ENCODE measurements at regions not wholly inside any gene's neighbourhood (a gene's known extent, or its start where the extent isn't known, plus 50 kb on each side); places are given as distances from the start of the nearest gene placed in this dataset.

DNA sequence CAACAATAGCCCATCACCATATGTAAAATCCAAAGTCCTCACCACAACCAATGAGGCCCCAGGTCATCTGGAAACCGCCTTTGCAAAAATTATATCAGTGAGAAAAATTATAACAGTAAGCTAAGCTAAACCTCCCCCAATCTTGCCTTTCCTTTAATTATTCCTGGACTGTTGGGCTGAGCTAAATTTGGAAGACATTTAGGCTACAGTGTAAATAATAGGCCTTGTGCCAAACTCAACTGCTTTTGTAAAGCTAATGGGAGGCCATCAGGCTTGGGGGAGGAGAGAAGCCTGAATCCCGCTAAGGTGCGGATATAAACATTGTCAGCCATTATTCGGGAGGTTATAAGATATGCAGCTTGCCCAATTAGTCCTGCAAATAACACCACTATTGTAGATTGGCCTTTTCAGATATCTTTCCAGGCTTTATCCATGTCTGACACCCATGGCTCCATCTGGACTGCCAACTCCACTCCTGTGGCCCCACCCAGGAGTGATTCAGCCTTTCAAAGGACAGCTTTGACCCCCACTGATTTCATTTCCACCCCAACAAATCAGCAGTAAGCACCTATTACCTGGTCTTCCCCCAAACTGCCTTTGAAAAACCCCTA is 53.0 kb upstream of the CA12 start:
- Histone ChIP-seq H3K4me3 (ENCODE audit: low read length in 2 of 2) (no peak overlapping the region), H3K27ac (ENCODE audit: low read depth in 1 of 2, low read length in 1 of 2) (no peak overlapping the region), H3K4me1 (ENCODE audit: control insufficient read depth in 2 of 2, insufficient read depth in 2 of 2, low read length in 2 of 2) (peaks cover 20 to 40% of the 10 kb centered on the region in 2 donors), H3K9me3 (ENCODE audit: control insufficient read depth in 2 of 2, insufficient read depth in 1 of 2, low read length in 1 of 2) (no peaks in the 10 kb centered on the region), H3K27me3 (ENCODE audit: control insufficient read depth in 2 of 2, insufficient read depth in 1 of 2, low read length in 1 of 2) (no peaks in the 10 kb centered on the region), H3K36me3 (ENCODE audit: control insufficient read depth in 2 of 2, insufficient read depth in 2 of 2, low read length in 1 of 2) (no peaks in the 10 kb centered on the region)
- no peak for DNase-seq (ENCODE audit: low read depth in 6 of 9, low spot score in 9 of 9)
- WGBS, result 97% methylated on average over 4 of the region's 4 CpGs

DNA sequence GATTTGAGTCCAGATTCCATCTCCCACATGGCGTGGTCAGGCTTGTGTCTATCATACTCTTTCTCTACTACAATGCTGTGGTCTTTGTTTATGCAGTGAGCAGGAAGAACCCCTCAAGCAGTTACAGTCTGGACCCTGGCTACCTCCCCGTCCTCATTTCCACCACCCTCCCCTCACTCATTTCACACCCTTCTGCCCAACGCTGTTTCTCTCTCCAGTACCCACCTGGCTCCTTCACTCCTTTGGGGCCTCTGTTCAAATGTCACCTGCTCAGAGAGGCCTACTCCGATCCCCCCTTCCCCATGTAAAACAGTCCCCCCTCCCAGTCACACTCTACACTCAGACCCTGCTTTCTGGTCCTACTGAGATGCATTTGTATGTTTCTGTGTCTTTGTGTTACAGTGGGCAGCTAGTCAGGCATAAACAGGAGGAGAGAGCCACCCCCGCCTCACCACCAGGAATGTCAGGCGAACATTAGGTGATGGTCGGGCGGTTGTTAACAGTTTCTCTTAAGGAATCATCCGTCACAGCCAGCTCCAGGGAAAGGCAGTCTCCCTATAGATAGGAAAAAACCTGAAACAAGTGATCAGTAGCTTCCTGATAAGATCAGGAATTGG is 53.7 kb upstream of the CA12 start:
- peak overlapping the region in 1 of 2 donors; percentile 15 for H3K27ac ChIP-seq (ENCODE audit: low read depth in 1 of 2, low read length in 1 of 2)
- no peak overlapping the region for H3K4me3 ChIP-seq (ENCODE audit: low read length in 2 of 2)
- no peaks in the 10 kb centered on the region for H3K27me3 ChIP-seq (ENCODE audit: control insufficient read depth in 2 of 2, insufficient read depth in 1 of 2, low read length in 1 of 2)
- H3K9me3 ChIP-seq (ENCODE audit: control insufficient read depth in 2 of 2, insufficient read depth in 1 of 2, low read length in 1 of 2), result no peaks in the 10 kb centered on the region
- no peaks in the 10 kb centered on the region for H3K36me3 ChIP-seq (ENCODE audit: control insufficient read depth in 2 of 2, insufficient read depth in 2 of 2, low read length in 1 of 2)
- DNase-seq (ENCODE audit: low read depth in 6 of 9, low spot score in 9 of 9), result no peak
- peaks cover 26 to 46% of the 10 kb centered on the region in 2 donors for H3K4me1 ChIP-seq (ENCODE audit: control insufficient read depth in 2 of 2, insufficient read depth in 2 of 2, low read length in 2 of 2)
- WGBS, result 97% methylated on average over 9 of the region's 9 CpGs

DNA sequence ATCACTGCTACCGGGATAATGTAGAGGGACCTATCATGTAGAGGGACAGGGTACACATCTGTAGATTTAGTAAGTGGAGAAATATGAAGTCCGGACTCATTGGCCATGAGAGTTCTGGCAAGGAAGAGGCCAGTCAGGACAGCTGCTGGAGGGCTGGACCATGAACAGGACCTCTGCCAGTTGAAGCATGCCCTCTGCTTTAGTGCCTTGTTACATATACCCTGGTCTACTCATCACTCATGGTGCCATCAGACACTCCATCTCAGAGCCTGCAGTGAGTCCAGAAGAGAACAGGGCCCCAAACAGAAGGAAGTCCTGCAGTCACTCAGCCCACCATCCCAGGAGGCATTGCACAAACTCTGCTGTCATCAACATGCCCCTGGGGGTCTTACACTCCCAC is 54.7 kb upstream of the CA12 start:
- Histone ChIP-seq H3K4me1 (ENCODE audit: control insufficient read depth in 2 of 2, insufficient read depth in 2 of 2, low read length in 2 of 2) (peaks cover 32 to 55% of the 10 kb centered on the region in 2 donors), H3K27me3 (ENCODE audit: control insufficient read depth in 2 of 2, insufficient read depth in 1 of 2, low read length in 1 of 2) (no peaks in the 10 kb centered on the region), H3K4me3 (ENCODE audit: low read length in 2 of 2) (no peak overlapping the region), H3K27ac (ENCODE audit: low read depth in 1 of 2, low read length in 1 of 2) (peak overlapping the region; percentile 84 to 93), H3K9me3 (ENCODE audit: control insufficient read depth in 2 of 2, insufficient read depth in 1 of 2, low read length in 1 of 2) (no peaks in the 10 kb centered on the region), H3K36me3 (ENCODE audit: control insufficient read depth in 2 of 2, insufficient read depth in 2 of 2, low read length in 1 of 2) (no peaks in the 10 kb centered on the region)
- 97% methylated on average over 2 of the region's 2 CpGs for WGBS
- DNase-seq (ENCODE audit: low read depth in 6 of 9, low spot score in 9 of 9), result no peak

DNA sequence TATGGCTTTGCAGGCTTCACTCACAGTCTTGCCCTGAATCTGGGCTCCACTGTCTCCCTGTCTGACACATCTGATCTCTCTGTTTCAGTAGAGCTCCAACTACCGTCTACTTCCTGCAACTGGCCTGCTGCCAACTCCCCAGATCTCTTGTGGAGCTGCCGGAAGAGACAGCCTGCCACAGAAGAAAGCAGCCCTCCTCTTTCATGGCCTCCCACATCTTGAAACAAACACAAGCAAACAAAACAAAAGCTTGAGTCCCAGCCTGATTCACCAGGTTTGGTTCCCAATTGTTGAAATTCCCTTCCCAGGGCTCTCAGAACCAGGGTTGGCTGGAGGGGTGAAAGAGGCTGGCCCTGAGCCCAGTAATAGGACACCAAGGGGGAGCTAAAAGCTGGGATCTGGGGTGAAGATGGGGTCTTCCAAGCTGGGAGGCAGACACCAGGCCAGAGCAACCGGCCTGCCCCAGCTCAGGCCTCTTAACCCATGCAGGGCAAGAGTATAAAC is 55.3 kb upstream of the CA12 start:
- H3K4me1 ChIP-seq (ENCODE audit: control insufficient read depth in 2 of 2, insufficient read depth in 2 of 2, low read length in 2 of 2), result peaks cover 32 to 61% of the 10 kb centered on the region in 2 donors
- peak; percentile 69 to 96 (median 84) for DNase-seq (ENCODE audit: low read depth in 6 of 9, low spot score in 9 of 9)
- H3K4me3 ChIP-seq (ENCODE audit: low read length in 2 of 2), result no peak overlapping the region
- no peaks in the 10 kb centered on the region for H3K27me3 ChIP-seq (ENCODE audit: control insufficient read depth in 2 of 2, insufficient read depth in 1 of 2, low read length in 1 of 2)
- WGBS, result 23% methylated on average over 3 of the region's 3 CpGs
- H3K36me3 ChIP-seq (ENCODE audit: control insufficient read depth in 2 of 2, insufficient read depth in 2 of 2, low read length in 1 of 2), result no peaks in the 10 kb centered on the region
- H3K9me3 ChIP-seq (ENCODE audit: control insufficient read depth in 2 of 2, insufficient read depth in 1 of 2, low read length in 1 of 2), result no peaks in the 10 kb centered on the region
- H3K27ac ChIP-seq (ENCODE audit: low read depth in 1 of 2, low read length in 1 of 2), result peak overlapping the region; percentile 84 to 93

DNA sequence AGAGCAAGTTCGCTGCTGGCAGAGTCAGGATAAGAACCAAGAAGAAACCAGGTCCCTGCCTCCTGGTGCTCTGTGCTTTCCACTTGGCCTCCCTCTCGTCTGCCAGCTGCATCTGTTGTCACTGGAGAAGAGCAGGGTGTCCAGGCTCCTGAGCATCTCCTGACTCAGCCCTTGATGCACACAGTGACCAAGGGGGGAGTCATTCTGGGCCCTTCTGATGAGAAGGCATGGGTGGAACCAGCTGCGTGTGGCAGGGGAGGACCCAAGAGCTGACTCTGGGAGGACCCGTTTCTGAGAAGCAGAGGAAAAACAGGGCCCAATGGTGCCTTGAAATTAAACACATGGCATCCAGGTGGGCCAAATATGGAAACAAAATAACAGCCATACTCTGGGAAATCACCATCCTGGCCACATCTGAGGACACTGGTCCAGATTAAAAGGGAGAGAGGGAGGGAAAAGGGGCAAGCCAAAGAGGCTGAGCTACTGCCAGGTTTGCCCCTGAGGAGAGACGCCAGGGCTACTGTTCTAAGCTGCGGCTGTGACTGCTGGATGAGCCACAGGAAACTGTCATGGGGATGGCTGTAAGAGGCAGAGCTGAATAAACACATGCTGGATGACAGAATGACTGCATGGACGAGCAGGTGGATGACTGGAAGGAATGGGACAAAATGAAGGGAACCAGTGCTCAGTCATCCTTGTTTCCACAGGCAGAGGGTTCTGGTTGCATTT is 58.1 kb upstream of the CA12 start:
- no peaks in the 10 kb centered on the region for H3K27me3 ChIP-seq (ENCODE audit: control insufficient read depth in 2 of 2, insufficient read depth in 1 of 2, low read length in 1 of 2)
- no peaks in the 10 kb centered on the region for H3K9me3 ChIP-seq (ENCODE audit: control insufficient read depth in 2 of 2, insufficient read depth in 1 of 2, low read length in 1 of 2)
- H3K4me3 ChIP-seq (ENCODE audit: low read length in 2 of 2), result no peak overlapping the region
- 88% methylated on average over 7 of the region's 7 CpGs for WGBS
- H3K27ac ChIP-seq (ENCODE audit: low read depth in 1 of 2, low read length in 1 of 2), result peak overlapping the region in 1 of 2 donors; percentile 48
- peak in 1 of 9 donors; percentile 21 for DNase-seq (ENCODE audit: low read depth in 6 of 9, low spot score in 9 of 9)
- H3K4me1 ChIP-seq (ENCODE audit: control insufficient read depth in 2 of 2, insufficient read depth in 2 of 2, low read length in 2 of 2), result peaks cover 32 to 66% of the 10 kb centered on the region in 2 donors
- H3K36me3 ChIP-seq (ENCODE audit: control insufficient read depth in 2 of 2, insufficient read depth in 2 of 2, low read length in 1 of 2), result no peaks in the 10 kb centered on the region

DNA sequence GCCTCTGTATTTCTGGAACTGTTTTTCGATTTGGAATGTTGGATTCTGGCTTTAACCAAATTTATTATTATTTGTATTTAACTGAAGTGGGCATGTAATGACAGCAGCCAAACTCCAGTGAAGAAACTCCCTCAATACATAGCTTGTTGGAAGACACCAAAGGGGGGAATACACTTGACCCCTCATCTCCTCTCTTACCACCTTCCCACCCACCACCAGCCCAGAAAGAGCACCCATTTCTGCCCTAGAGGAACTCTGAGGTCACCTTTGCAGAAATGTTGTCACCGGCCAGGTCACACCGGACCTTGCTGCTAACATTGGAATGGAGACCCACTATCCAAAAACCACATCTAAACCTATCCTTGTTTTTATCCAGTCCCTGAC is 58.6 kb upstream of the CA12 start:
- no peak for DNase-seq (ENCODE audit: low read depth in 6 of 9, low spot score in 9 of 9)
- peaks cover 32 to 61% of the 10 kb centered on the region in 2 donors for H3K4me1 ChIP-seq (ENCODE audit: control insufficient read depth in 2 of 2, insufficient read depth in 2 of 2, low read length in 2 of 2)
- peak overlapping the region; percentile 48 to 79 for H3K27ac ChIP-seq (ENCODE audit: low read depth in 1 of 2, low read length in 1 of 2)
- no peaks in the 10 kb centered on the region for H3K27me3 ChIP-seq (ENCODE audit: control insufficient read depth in 2 of 2, insufficient read depth in 1 of 2, low read length in 1 of 2)
- no peaks in the 10 kb centered on the region for H3K36me3 ChIP-seq (ENCODE audit: control insufficient read depth in 2 of 2, insufficient read depth in 2 of 2, low read length in 1 of 2)
- no peaks in the 10 kb centered on the region for H3K9me3 ChIP-seq (ENCODE audit: control insufficient read depth in 2 of 2, insufficient read depth in 1 of 2, low read length in 1 of 2)
- 95% methylated on average over 3 of the region's 3 CpGs for WGBS
- no peak overlapping the region for H3K4me3 ChIP-seq (ENCODE audit: low read length in 2 of 2)

DNA sequence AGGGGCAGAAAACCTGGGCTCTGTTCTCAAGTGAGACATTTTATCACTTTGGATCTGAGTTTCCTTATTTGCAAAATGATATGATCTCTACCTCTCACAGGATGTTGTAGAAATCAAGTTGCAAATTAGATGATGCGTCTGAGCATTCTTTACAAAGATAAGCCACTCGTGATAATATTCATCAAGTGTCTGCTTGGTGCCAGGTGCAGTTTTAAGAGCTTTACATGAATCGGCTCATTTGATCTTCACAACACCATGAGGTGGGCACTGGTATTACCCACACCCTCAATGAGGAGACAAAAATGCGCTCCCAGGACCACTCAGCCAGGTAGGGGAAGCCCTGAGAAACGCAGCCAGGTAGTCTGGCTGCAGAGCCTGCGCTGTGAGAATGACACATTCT is 59.1 kb upstream of the CA12 start:
- WGBS, result 43% methylated on average over 6 of the region's 6 CpGs
- Histone ChIP-seq H3K27me3 (ENCODE audit: control insufficient read depth in 2 of 2, insufficient read depth in 1 of 2, low read length in 1 of 2) (no peaks in the 10 kb centered on the region), H3K27ac (ENCODE audit: low read depth in 1 of 2, low read length in 1 of 2) (peak overlapping the region; percentile 48 to 77), H3K36me3 (ENCODE audit: control insufficient read depth in 2 of 2, insufficient read depth in 2 of 2, low read length in 1 of 2) (no peaks in the 10 kb centered on the region), H3K4me1 (ENCODE audit: control insufficient read depth in 2 of 2, insufficient read depth in 2 of 2, low read length in 2 of 2) (peaks cover 31 to 56% of the 10 kb centered on the region in 2 donors), H3K4me3 (ENCODE audit: low read length in 2 of 2) (no peak overlapping the region), H3K9me3 (ENCODE audit: control insufficient read depth in 2 of 2, insufficient read depth in 1 of 2, low read length in 1 of 2) (no peaks in the 10 kb centered on the region)
- peak in 3 of 9 donors; percentile 32 to 62 (median 42) for DNase-seq (ENCODE audit: low read depth in 6 of 9, low spot score in 9 of 9)

DNA sequence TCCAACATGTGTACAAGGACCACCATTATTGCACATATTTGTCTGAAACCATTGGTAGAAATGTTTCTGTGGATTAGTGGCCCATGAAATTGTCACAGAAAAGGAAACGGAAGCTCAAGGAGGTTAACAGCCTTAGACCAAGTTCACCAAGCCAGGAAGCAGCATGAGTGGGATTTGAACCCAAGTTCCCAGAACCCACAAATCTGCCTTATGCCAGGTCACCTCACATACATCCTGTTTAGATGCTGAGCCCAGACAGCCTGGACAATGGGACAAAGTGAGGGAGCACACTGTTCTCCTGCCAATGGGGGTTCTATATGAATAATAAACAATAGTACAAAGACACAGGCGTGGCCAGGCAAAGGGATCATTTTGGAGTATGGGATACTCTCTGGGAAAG is 59.6 kb upstream of the CA12 start:
- peak overlapping the region; percentile 32 to 64 for H3K27ac ChIP-seq (ENCODE audit: low read depth in 1 of 2, low read length in 1 of 2)
- 93% methylated on average over 2 of the region's 2 CpGs for WGBS
- H3K36me3 ChIP-seq (ENCODE audit: control insufficient read depth in 2 of 2, insufficient read depth in 2 of 2, low read length in 1 of 2), result no peaks in the 10 kb centered on the region
- no peak for DNase-seq (ENCODE audit: low read depth in 6 of 9, low spot score in 9 of 9)
- H3K4me3 ChIP-seq (ENCODE audit: low read length in 2 of 2), result no peak overlapping the region
- no peaks in the 10 kb centered on the region for H3K27me3 ChIP-seq (ENCODE audit: control insufficient read depth in 2 of 2, insufficient read depth in 1 of 2, low read length in 1 of 2)
- H3K9me3 ChIP-seq (ENCODE audit: control insufficient read depth in 2 of 2, insufficient read depth in 1 of 2, low read length in 1 of 2), result no peaks in the 10 kb centered on the region
- peaks cover 26 to 51% of the 10 kb centered on the region in 2 donors for H3K4me1 ChIP-seq (ENCODE audit: control insufficient read depth in 2 of 2, insufficient read depth in 2 of 2, low read length in 2 of 2)

DNA sequence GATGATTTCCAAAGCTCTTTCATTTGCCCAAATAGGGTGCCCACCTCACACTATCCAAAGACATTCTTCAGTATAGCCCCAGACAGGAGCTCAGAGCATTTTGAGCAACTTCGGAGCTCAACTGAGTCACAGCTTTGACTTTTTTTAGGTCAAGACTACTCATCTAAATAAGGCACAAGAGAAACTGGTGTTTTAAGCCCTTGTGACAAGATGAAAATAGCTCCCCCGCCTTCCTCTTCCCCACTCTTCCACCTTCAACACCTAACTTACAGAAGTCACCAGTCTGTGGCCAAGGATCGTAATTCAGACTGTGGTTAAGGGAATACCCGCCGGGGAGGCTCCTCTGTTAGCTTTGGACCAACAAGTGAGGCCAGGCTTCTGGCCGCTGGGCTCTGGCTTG is 60.4 kb upstream of the CA12 start:
- DNase-seq (ENCODE audit: low read depth in 6 of 9, low spot score in 9 of 9), result no peak
- no peak overlapping the region for H3K4me3 ChIP-seq (ENCODE audit: low read length in 2 of 2)
- no peaks in the 10 kb centered on the region for H3K36me3 ChIP-seq (ENCODE audit: control insufficient read depth in 2 of 2, insufficient read depth in 2 of 2, low read length in 1 of 2)
- H3K9me3 ChIP-seq (ENCODE audit: control insufficient read depth in 2 of 2, insufficient read depth in 1 of 2, low read length in 1 of 2), result no peaks in the 10 kb centered on the region
- H3K27ac ChIP-seq (ENCODE audit: low read depth in 1 of 2, low read length in 1 of 2), result no peak overlapping the region
- peaks cover 19 to 43% of the 10 kb centered on the region in 2 donors for H3K4me1 ChIP-seq (ENCODE audit: control insufficient read depth in 2 of 2, insufficient read depth in 2 of 2, low read length in 2 of 2)
- H3K27me3 ChIP-seq (ENCODE audit: control insufficient read depth in 2 of 2, insufficient read depth in 1 of 2, low read length in 1 of 2), result no peaks in the 10 kb centered on the region
- WGBS, result 66% methylated on average over 6 of the region's 6 CpGs
